PC-3 (cell line): ENCODE measurements at regions not wholly inside any gene's neighbourhood (a gene's known extent, or its start where the extent isn't known, plus 50 kb on each side); places are given as distances from the start of the nearest gene placed in this dataset.

Experiments used
- ATAC-seq: fragments of 200-7000 bp; cut with Tn5 transposase; 2 replicates; pipeline ENCODE4 v1.9.1; 2020; ENCODE audit warnings: mild to moderate bottlenecking, moderate library complexity
- BruUV-seq: library from RNA; stranded (reverse); fragments of 400-500 nt; replicated peaks from 2 replicates; lab custom pipeline; 2021; lab: Mats Ljungman, UMichigan
- CTCF ChIA-PET: fragments of 300-600 bp; sonication (Branson Sonifier 250); formaldehyde crosslinking; loops from one replicate; lab custom pipeline; 2022; ENCODE audit warnings: antibody characterized with exemption; lab: Charles Lee
- POLR2A ChIA-PET: fragments of 300-600 bp; sonication (Branson Sonifier 250); formaldehyde crosslinking; loops from one replicate; lab custom pipeline; 2022; ENCODE audit warnings: antibody characterized with exemption; ENCODE audit not compliant: unreplicated experiment; lab: Charles Lee
- DNase-seq: peaks from one replicate; pipeline ENCODE4 v3.0.0-alpha.2; 2015
- H2AFZ ChIP-seq: fragments of 300-600 bp; sonication (generic); 2 replicates; pipeline ENCODE4 v1.6.0; 2016; ENCODE audit warnings: antibody characterized with exemption, low read length
- H3F3A ChIP-seq: fragments of 300-600 bp; sonication (generic); one replicate; pipeline ENCODE4 v1.6.0; 2017; ENCODE audit warnings: antibody characterized with exemption, low read length, control low read depth, mild to moderate bottlenecking; ENCODE audit not compliant: unreplicated experiment
- H3K27ac ChIP-seq: fragments of 300-600 bp; sonication (generic); 2 replicates; pipeline ENCODE4 v1.5.1; 2016; ENCODE audit warnings: mild to moderate bottlenecking, low read length
- H3K27me3 ChIP-seq: fragments of 300-600 bp; sonication (generic); 2 replicates; pipeline ENCODE4 v1.6.1; 2016; ENCODE audit warnings: low read length, mixed read lengths
- H3K36me3 ChIP-seq: fragments of 300-600 bp; sonication (generic); 2 replicates; pipeline ENCODE4 v1.6.1; 2016; ENCODE audit warnings: low read depth, mixed run types, low read length, mixed read lengths
- H3K4me1 ChIP-seq: fragments of 300-600 bp; sonication (generic); 2 replicates; pipeline ENCODE4 v1.5.1; 2016; ENCODE audit warnings: low read length; ENCODE audit not compliant: insufficient read depth
- H3K4me2 ChIP-seq: fragments of 300-600 bp; sonication (generic); 2 replicates; pipeline ENCODE4 v1.6.0; 2016; ENCODE audit warnings: low read length
- H3K4me3 ChIP-seq: fragments of 300-600 bp; sonication (generic); 2 replicates; pipeline ENCODE4 v1.5.1; 2016; ENCODE audit warnings: mild to moderate bottlenecking, low read length, mixed read lengths
- H3K79me2 ChIP-seq: fragments of 300-600 bp; sonication (generic); 2 replicates; pipeline ENCODE4 v1.6.1; 2017; ENCODE audit warnings: low read length, mixed read lengths
- H3K9ac ChIP-seq: fragments of 300-600 bp; sonication (generic); 2 replicates; pipeline ENCODE4 v1.6.0; 2016; ENCODE audit warnings: mild to moderate bottlenecking, low read length
- H3K9me2 ChIP-seq: fragments of 300-600 bp; sonication (generic); replicated peaks from 2 replicates; pipeline ENCODE4 v1.6.1; 2016; ENCODE audit warnings: mixed run types, low read length, mixed read lengths
- H3K9me3 ChIP-seq: fragments of 300-600 bp; sonication (generic); 2 replicates; pipeline ENCODE4 v1.6.1; 2016; ENCODE audit warnings: low read length, mixed read lengths
- H4K20me1 ChIP-seq: fragments of 300-600 bp; sonication (generic); 2 replicates; pipeline ENCODE4 v1.6.1; 2016; ENCODE audit warnings: low read length, mixed read lengths
- CTCF ChIP-seq: fragments of 300-600 bp; sonication (generic); conservative IDR thresholded peaks from 2 replicates; pipeline ENCODE4 v1.5.1; 2017; ENCODE audit warnings: antibody characterized with exemption, low read depth, mild to moderate bottlenecking, low read length
- EZH2 ChIP-seq: fragments of 300-600 bp; sonication (generic); IDR thresholded peaks from one replicate; pipeline ENCODE4 v1.6.1; 2017; ENCODE audit warnings: antibody characterized with exemption, mild to moderate bottlenecking, low read length; ENCODE audit not compliant: unreplicated experiment
- EZH2phosphoT487 ChIP-seq: fragments of 300-600 bp; sonication (generic); IDR thresholded peaks from 2 replicates; pipeline ENCODE4 v1.6.1; 2018; ENCODE audit warnings: mild to moderate bottlenecking, antibody characterized with exemption, low read length, borderline replicate concordance
- intact Hi-C: fragments of 100-400 bp; cut with micrococcal nuclease; formaldehyde crosslinking; loops from 2 replicates; pipeline ENCODE4 v1.9.0; 2023

DNA sequence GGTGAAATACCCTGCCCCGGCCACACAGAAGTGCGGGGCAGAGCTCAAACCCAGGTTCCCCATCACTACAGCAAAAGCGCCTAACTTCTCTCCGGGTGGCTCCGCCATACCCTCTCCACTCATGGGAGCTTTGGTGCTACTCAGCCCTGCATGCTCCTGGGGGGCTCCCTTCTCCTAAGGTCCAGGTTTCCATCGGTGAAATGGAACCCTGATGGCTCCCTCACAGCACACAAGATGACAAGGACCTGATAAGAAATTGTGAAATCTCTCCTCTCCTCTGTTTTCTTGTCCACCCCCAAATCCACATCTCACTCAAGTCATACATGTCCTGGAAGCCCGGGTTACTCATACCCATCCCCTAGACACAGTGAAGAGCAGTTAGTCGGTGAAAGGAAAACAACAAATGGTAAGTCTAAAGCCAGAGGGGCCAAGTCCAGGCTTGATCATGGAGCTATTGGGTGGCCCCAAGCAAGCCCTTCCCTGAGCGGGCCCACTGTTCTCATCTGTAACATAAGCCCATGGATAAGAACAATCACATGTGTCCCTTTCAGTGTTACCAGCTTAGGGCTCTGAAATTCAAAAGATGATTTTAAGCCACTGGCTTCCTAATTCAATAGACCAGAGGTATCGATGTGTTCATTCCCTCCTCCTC is 317.5 kb downstream of the BCL11B start:
- ChIA-PET CTCF (no interaction called here), POLR2A (no interaction called here)
- no peaks in the 10 kb centered on the region for H3K79me2 ChIP-seq
- H3K9ac ChIP-seq, result no peak overlapping the region
- no peaks in the 10 kb centered on the region for H3F3A ChIP-seq
- no peak for ATAC-seq
- no peaks in the 10 kb centered on the region for H4K20me1 ChIP-seq
- no peak overlapping the region for H3K4me3 ChIP-seq
- no peak overlapping the region for H3K4me2 ChIP-seq
- no peak overlapping the region for H2AFZ ChIP-seq
- no peak overlapping the region for H3K27ac ChIP-seq
- TF ChIP-seq CTCF (no peak), EZH2 (no peak), EZH2phosphoT487 (no peak)
- no peaks in the 10 kb centered on the region for H3K36me3 ChIP-seq
- intact Hi-C loops, result no loop called here
- H3K9me3 ChIP-seq, result no peaks in the 10 kb centered on the region
- H3K4me1 ChIP-seq, result no peaks in the 10 kb centered on the region
- peaks cover 54% of the 10 kb centered on the region for H3K27me3 ChIP-seq
- no TSS peak for BruUV-seq
- H3K9me2 ChIP-seq, result no peaks in the 10 kb centered on the region
- DNase-seq, result no peak

- POLR2A ChIA-PET, result no interaction called here
- no peak for ATAC-seq
- H4K20me1 ChIP-seq, result no peaks in the 10 kb centered on the region
These were observed 316.8 kb downstream of the BCL11B start for GRCh38 chr14:98955036-98955740.

More at GRCh38 chr14:98955036-98955740, 316.8 kb downstream of the BCL11B start:
- Histone ChIP-seq H3K36me3 (no peaks in the 10 kb centered on the region), H2AFZ (no peak overlapping the region), H3K4me1 (no peaks in the 10 kb centered on the region), H3K9me3 (no peaks in the 10 kb centered on the region), H3K79me2 (no peaks in the 10 kb centered on the region), H3K4me2 (no peak overlapping the region), H3F3A (no peaks in the 10 kb centered on the region), H3K9ac (no peak overlapping the region), H3K9me2 (no peaks in the 10 kb centered on the region), H3K27me3 (peaks cover 56% of the 10 kb centered on the region), H3K27ac (no peak overlapping the region), H3K4me3 (no peak overlapping the region)
- TF ChIP-seq EZH2phosphoT487 (no peak), EZH2 (no peak), CTCF (no peak)
- intact Hi-C loops, result no loop called here
- no TSS peak for BruUV-seq
- CTCF ChIA-PET, result no interaction called here
- no peak for DNase-seq
